ENCODE measurements at regions not wholly inside any gene's neighbourhood (a gene's known extent, or its start where the extent isn't known, plus 50 kb on each side); places are given as distances from the start of the nearest gene placed in this dataset.

GRCh38 chrX:98294310-98294709, 1410.6 kb downstream of the RPA4 start (continued):
- TF ChIP-seq TCF7L2 (IDR thresholded peaks at IDR 0.05; ENCODE audit: borderline replicate concordance, extremely low read depth, insufficient read depth, insufficient read length), result no peak
- no peak for TF ChIP-seq RAD21 (IDR thresholded peaks at IDR 0.05; ENCODE audit: low read depth)
- no peak for TF ChIP-seq POLR2AphosphoS5 (IDR thresholded peaks at IDR 0.05; ENCODE audit: low read depth, low read length)
- TF ChIP-seq ATF3 (IDR thresholded peaks at IDR 0.05), result no peak
- no peak for TF ChIP-seq SIN3A (IDR thresholded peaks at IDR 0.05; ENCODE audit: low read depth)
- no peak for TF ChIP-seq EZH2phosphoT487 (IDR thresholded peaks at IDR 0.05; ENCODE audit: borderline replicate concordance)

- no peaks in the 10 kb centered on the region for H3K79me2 ChIP-seq (ENCODE audit: insufficient read depth, low read length)
- CTCF ChIA-PET, result no interaction called here
- no peaks in the 10 kb centered on the region for H4K20me1 ChIP-seq (ENCODE audit: insufficient read depth)
- TF ChIP-seq ELF1 (IDR thresholded peaks at IDR 0.05; ENCODE audit: borderline replicate concordance, low read depth) (no peak), POLR2AphosphoS5 (IDR thresholded peaks at IDR 0.05; ENCODE audit: low read depth, low read length) (no peak), POLR2A (IDR thresholded peaks at IDR 0.05; ENCODE audit: borderline replicate concordance, extremely low read depth, insufficient read depth, insufficient read length) (no peak), MAX (IDR thresholded peaks at IDR 0.05) (no peak), FOSL1 (IDR thresholded peaks at IDR 0.05; ENCODE audit: low read depth) (no peak), RAD21 (IDR thresholded peaks at IDR 0.05; ENCODE audit: low read depth) (no peak), EGR1 (IDR thresholded peaks at IDR 0.05; ENCODE audit: low read depth) (no peak), CBX3 (IDR thresholded peaks at IDR 0.05; ENCODE audit: low read depth) (no peak), ZNF274 (IDR thresholded peaks at IDR 0.05; ENCODE audit: low read depth, low read length) (no peak), JUND (IDR thresholded peaks at IDR 0.05) (no peak), SIN3A (IDR thresholded peaks at IDR 0.05; ENCODE audit: low read depth) (no peak), ATF3 (IDR thresholded peaks at IDR 0.05) (no peak), SP1 (IDR thresholded peaks at IDR 0.05; ENCODE audit: low read depth) (no peak), YY1 (IDR thresholded peaks at IDR 0.05; ENCODE audit: extremely low read depth, insufficient replicate concordance, low read depth, low read length) (no peak), CEBPB (IDR thresholded peaks at IDR 0.05; ENCODE audit: low read depth) (no peak), ZFX (IDR thresholded peaks at IDR 0.05) (no peak), REST (IDR thresholded peaks at IDR 0.05; ENCODE audit: low read depth) (no peak), TCF7L2 (IDR thresholded peaks at IDR 0.05; ENCODE audit: borderline replicate concordance, extremely low read depth, insufficient read depth, insufficient read length) (no peak)
- intact Hi-C loops (cut with micrococcal nuclease), result no loop called here
- H3K9ac ChIP-seq (ENCODE audit: low read length), result no peak overlapping the region
- POLR2A ChIA-PET, result no interaction called here
- H3K4me1 ChIP-seq (ENCODE audit: control insufficient read depth in 1 of 2, insufficient read depth in 2 of 2, low read length in 2 of 2), result no peaks in the 10 kb centered on the region
- RAD21 ChIA-PET (ENCODE audit: low non-redundant PET in 1 of 2, low total read pairs in 2 of 2, uncharacterized antibody in 2 of 2, unreplicated experiment in 2 of 2), result no interaction called here
- no peak overlapping the region for H3K4me2 ChIP-seq (ENCODE audit: low read length)
- no peaks in the 10 kb centered on the region for H3K36me3 ChIP-seq (ENCODE audit: control insufficient read depth in 1 of 2, insufficient read depth in 2 of 2, low read length in 2 of 2)
- no peaks in the 10 kb centered on the region for H3K27me3 ChIP-seq (ENCODE audit: insufficient read depth, low read length)
- BruUV-seq (replicated peaks), result no TSS peak
- no peak for ATAC-seq
- no peak overlapping the region for H3K27ac ChIP-seq (ENCODE audit: low read depth, low read length)
- DNase-seq (ENCODE audit: low read depth, low spot score), result no peak
- no peaks in the 10 kb centered on the region for H3K9me3 ChIP-seq (ENCODE audit: control insufficient read depth in 1 of 2, insufficient read depth in 1 of 2, low read depth in 1 of 2, low read length in 2 of 2)
- H3K4me3 ChIP-seq (replicated peaks in 1 of 2; ENCODE audit: low read depth in 1 of 2, low read length in 2 of 2), result no peak overlapping the region
- H2AFZ ChIP-seq (ENCODE audit: low read depth, low read length, poor library complexity, severe bottlenecking), result no peak overlapping the region
- no peaks in the 10 kb centered on the region for H3K9me2 ChIP-seq (ENCODE audit: insufficient read depth)
Measured at GRCh38 chrX:98296129-98296528, 1412.4 kb downstream of the RPA4 start.

Data from HCT116 (cell line).